ENCODE measurements at regions not wholly inside any gene's neighbourhood (a gene's known extent, or its start where the extent isn't known, plus 50 kb on each side); places are given as distances from the start of the nearest gene placed in this dataset.

- TF ChIP-seq, protein P1, sequence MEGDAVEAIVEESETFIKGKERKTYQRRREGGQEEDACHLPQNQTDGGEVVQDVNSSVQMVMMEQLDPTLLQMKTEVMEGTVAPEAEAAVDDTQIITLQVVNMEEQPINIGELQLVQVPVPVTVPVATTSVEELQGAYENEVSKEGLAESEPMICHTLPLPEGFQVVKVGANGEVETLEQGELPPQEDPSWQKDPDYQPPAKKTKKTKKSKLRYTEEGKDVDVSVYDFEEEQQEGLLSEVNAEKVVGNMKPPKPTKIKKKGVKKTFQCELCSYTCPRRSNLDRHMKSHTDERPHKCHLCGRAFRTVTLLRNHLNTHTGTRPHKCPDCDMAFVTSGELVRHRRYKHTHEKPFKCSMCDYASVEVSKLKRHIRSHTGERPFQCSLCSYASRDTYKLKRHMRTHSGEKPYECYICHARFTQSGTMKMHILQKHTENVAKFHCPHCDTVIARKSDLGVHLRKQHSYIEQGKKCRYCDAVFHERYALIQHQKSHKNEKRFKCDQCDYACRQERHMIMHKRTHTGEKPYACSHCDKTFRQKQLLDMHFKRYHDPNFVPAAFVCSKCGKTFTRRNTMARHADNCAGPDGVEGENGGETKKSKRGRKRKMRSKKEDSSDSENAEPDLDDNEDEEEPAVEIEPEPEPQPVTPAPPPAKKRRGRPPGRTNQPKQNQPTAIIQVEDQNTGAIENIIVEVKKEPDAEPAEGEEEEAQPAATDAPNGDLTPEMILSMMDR (conservative IDR thresholded peaks at IDR 0.05): no peak
- TF ChIP-seq EZH2 (IDR thresholded peaks at IDR 0.05; ENCODE audit: low read depth): no peak
These were observed 149.8 kb upstream of the DUSP10 start for GRCh38 chr1:221891708-221892107.

All from PC-9 (cell line).